ENCODE measurements at regions not wholly inside any gene's neighbourhood (a gene's known extent, or its start where the extent isn't known, plus 50 kb on each side); places are given as distances from the start of the nearest gene placed in this dataset.

GRCh38 chr5:17743580-17744435, 109.5 kb downstream of the TAF11L14 start:
- TF ChIP-seq CTCF (IDR thresholded peaks at IDR 0.05): no peak
- TF ChIP-seq SIN3A (IDR thresholded peaks at IDR 0.05; ENCODE audit: borderline replicate concordance, insufficient read depth, low read depth, low read length): no peak
- no peak for TF ChIP-seq POLR2AphosphoS5 (IDR thresholded peaks at IDR 0.05; ENCODE audit: low read depth, low read length)
- no peak for TF ChIP-seq REST (IDR thresholded peaks at IDR 0.05; ENCODE audit: insufficient read depth in 1 of 2, low read depth in 2 of 2, low read length in 1 of 2)
